ENCODE measurements at regions not wholly inside any gene's neighbourhood (a gene's known extent, or its start where the extent isn't known, plus 50 kb on each side); places are given as distances from the start of the nearest gene placed in this dataset.
A peak's percentile ranks its signal among the peaks of the same experiment; 100 is the strongest.

DNA sequence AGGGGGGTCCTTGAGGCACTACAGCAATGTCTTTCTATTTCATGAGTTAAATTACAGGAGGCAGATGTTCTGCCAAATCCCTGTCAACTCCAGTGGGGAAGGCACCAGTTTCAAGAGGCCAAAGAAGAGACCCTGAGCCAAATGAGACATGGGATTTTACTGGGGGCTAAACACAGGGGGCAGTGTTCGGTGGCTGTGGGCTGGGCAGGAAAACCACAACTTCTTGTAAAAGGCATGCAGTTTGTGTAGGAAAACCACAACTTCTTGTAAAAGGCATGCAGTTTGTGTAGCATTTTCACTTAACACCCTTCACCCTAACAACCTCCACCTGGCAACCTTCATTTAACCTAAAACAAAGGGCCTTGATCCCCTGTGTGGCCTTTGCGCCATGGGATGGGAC, 61.0 kb downstream of the POLR2M start:
- no peak overlapping the region for H3K9ac ChIP-seq (ENCODE audit: insufficient read length, low read depth)

DNA sequence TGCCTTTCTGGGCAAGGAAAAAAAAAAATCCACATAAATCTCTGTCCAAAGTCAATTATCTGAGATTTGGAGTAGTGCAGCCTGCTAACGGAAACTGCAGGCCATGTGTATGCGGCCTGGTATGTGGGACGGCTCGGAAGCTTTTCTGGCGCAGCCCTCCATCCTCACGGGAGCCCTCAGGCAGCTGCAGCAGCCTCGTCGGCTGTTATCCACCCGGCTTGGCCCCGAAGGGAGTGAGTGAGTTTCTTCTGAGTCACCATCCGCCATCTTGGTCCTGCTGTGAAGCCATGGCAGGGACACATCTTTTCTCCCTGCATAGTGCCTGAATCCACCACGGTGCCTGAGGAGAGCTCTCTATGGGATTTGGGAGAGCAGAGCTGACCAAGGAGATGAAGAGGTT, 62.8 kb downstream of the POLR2M start:
- no peak for DNase-seq (ENCODE audit: low read depth, low spot score)
- no peaks in the 10 kb centered on the region for H3K9me3 ChIP-seq (ENCODE audit: insufficient read depth, low read length)
- no peak overlapping the region for H3K4me3 ChIP-seq (ENCODE audit: insufficient read length, low read depth)
- no peak overlapping the region for H3K9ac ChIP-seq (ENCODE audit: insufficient read length, low read depth)
- H3K4me1 ChIP-seq (ENCODE audit: insufficient read depth, insufficient read length): no peaks in the 10 kb centered on the region
- no peaks in the 10 kb centered on the region for H3K27me3 ChIP-seq (ENCODE audit: insufficient read depth, insufficient read length)
- TF ChIP-seq ZNF274 (IDR thresholded peaks at IDR 0.05; ENCODE audit: low read depth, low read length) (no peak), SUZ12 (IDR thresholded peaks at IDR 0.05; ENCODE audit: extremely low read depth, insufficient read depth, insufficient read length) (no peak), YY1 (IDR thresholded peaks at IDR 0.05; ENCODE audit: insufficient read depth, insufficient read length) (peak; percentile 25)
- H3K36me3 ChIP-seq (ENCODE audit: insufficient read depth, insufficient read length, low read length): no peaks in the 10 kb centered on the region

More for the DNA sequence above, 61.0 kb downstream of the POLR2M start:
- Histone ChIP-seq H3K27me3 (ENCODE audit: insufficient read depth, insufficient read length) (no peaks in the 10 kb centered on the region), H3K9me3 (ENCODE audit: insufficient read depth, low read length) (no peaks in the 10 kb centered on the region), H3K4me1 (ENCODE audit: insufficient read depth, insufficient read length) (no peaks in the 10 kb centered on the region), H3K36me3 (ENCODE audit: insufficient read depth, insufficient read length, low read length) (no peaks in the 10 kb centered on the region), H3K4me3 (ENCODE audit: insufficient read length, low read depth) (no peak overlapping the region)
- no peak for DNase-seq (ENCODE audit: low read depth, low spot score)
- TF ChIP-seq ZNF274 (IDR thresholded peaks at IDR 0.05; ENCODE audit: low read depth, low read length) (no peak), SUZ12 (IDR thresholded peaks at IDR 0.05; ENCODE audit: extremely low read depth, insufficient read depth, insufficient read length) (no peak), YY1 (IDR thresholded peaks at IDR 0.05; ENCODE audit: insufficient read depth, insufficient read length) (no peak)

DNA sequence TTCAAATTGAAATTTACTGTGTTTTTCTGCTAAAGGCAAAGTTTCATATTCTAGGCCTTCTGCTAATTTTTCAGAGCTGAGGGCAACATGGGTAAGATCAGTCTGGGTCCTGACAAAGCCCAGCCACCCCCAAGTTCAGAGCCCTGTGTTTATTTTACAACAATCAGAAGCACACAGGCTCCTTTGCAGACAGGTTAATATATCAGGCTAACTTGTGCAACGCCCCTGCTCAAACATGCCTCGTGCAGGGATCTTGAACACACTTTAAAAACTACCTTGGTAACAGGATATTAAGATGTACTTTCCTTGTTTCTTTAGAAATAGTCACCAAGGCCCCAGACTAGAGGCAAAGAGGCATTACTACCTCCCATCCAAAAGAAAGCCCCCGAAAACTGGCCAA, 64.0 kb downstream of the POLR2M start:
- TF ChIP-seq SUZ12 (IDR thresholded peaks at IDR 0.05; ENCODE audit: extremely low read depth, insufficient read depth, insufficient read length) (no peak), YY1 (IDR thresholded peaks at IDR 0.05; ENCODE audit: insufficient read depth, insufficient read length) (no peak), ZNF274 (IDR thresholded peaks at IDR 0.05; ENCODE audit: low read depth, low read length) (no peak)

DNA sequence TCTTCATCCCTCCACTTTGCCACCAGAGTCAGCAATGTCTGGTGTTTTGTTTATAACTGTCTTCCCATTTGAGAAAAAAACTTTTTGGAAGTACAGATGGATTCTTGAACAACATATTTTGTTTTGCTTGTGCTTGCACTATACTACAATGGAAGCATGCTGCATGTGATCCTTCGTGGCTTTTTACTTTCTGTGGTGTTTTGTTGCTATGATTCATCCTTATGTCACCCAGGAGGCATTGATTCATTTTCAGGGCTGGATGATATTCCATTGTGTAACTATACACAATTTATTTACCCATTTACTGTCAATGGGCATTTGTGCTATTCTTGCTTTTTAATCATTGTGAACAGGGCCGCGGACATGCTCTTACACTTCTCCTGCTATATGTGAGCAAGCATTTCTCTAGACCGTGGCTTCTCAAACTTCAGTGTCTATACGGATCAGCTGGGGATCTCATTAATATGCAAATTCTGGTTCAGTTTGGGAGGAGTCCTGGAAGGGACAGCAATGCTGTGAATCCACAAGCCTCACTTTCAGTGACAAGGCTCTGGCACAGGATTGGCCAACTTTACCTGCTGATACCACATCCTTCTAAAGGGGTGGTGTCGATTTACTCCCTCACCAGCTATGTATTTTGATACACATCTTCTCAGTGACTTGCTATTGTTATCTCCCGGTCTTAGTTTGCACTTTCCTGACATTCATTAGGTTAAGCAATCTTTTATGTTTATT, 65.9 kb downstream of the POLR2M start:
- Histone ChIP-seq H3K9ac (ENCODE audit: insufficient read length, low read depth) (no peak overlapping the region), H3K4me3 (ENCODE audit: insufficient read length, low read depth) (no peak overlapping the region), H3K27me3 (ENCODE audit: insufficient read depth, insufficient read length) (no peaks in the 10 kb centered on the region), H3K4me1 (ENCODE audit: insufficient read depth, insufficient read length) (no peaks in the 10 kb centered on the region), H3K36me3 (ENCODE audit: insufficient read depth, insufficient read length, low read length) (no peaks in the 10 kb centered on the region), H3K9me3 (ENCODE audit: insufficient read depth, low read length) (no peaks in the 10 kb centered on the region)
- no peak for TF ChIP-seq ZNF274 (IDR thresholded peaks at IDR 0.05; ENCODE audit: low read depth, low read length)
- TF ChIP-seq SUZ12 (IDR thresholded peaks at IDR 0.05; ENCODE audit: extremely low read depth, insufficient read depth, insufficient read length): no peak
- TF ChIP-seq YY1 (IDR thresholded peaks at IDR 0.05; ENCODE audit: insufficient read depth, insufficient read length): no peak
- no peak for DNase-seq (ENCODE audit: low read depth, low spot score)

More for the DNA sequence above, 64.0 kb downstream of the POLR2M start:
- Histone ChIP-seq H3K27me3 (ENCODE audit: insufficient read depth, insufficient read length) (no peaks in the 10 kb centered on the region), H3K4me3 (ENCODE audit: insufficient read length, low read depth) (no peak overlapping the region), H3K36me3 (ENCODE audit: insufficient read depth, insufficient read length, low read length) (no peaks in the 10 kb centered on the region), H3K4me1 (ENCODE audit: insufficient read depth, insufficient read length) (no peaks in the 10 kb centered on the region), H3K9me3 (ENCODE audit: insufficient read depth, low read length) (no peaks in the 10 kb centered on the region), H3K9ac (ENCODE audit: insufficient read length, low read depth) (no peak overlapping the region)
- DNase-seq (ENCODE audit: low read depth, low spot score): no peak

DNA sequence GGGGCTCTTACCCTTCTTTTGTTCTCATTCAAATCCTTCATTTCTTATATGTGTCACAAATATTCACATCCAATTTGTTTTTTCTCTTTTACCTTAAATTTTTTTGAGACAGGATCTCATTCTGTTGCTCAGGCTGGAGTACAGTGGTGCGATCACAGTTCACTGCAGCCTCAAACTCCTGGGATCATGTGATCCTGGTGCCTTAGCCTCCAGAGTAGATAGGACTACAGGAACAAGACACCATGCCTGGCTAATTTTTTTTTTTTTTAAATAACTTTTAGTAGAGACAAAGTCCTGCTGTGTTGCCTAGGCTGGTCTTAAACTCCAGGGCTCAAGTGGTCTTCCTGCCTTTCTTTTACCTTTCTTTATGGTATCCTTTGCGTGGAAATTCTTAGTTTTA, 66.5 kb downstream of the POLR2M start:
- Histone ChIP-seq H3K4me1 (ENCODE audit: insufficient read depth, insufficient read length) (no peaks in the 10 kb centered on the region), H3K4me3 (ENCODE audit: insufficient read length, low read depth) (no peak overlapping the region)
- TF ChIP-seq SUZ12 (IDR thresholded peaks at IDR 0.05; ENCODE audit: extremely low read depth, insufficient read depth, insufficient read length) (no peak), ZNF274 (IDR thresholded peaks at IDR 0.05; ENCODE audit: low read depth, low read length) (no peak), YY1 (IDR thresholded peaks at IDR 0.05; ENCODE audit: insufficient read depth, insufficient read length) (no peak)

GRCh38 chr15:57777003-57777402, 70.5 kb downstream of the POLR2M start:
- Histone ChIP-seq H3K4me3 (ENCODE audit: insufficient read length, low read depth) (no peak overlapping the region), H3K9ac (ENCODE audit: insufficient read length, low read depth) (no peak overlapping the region), H3K36me3 (ENCODE audit: insufficient read depth, insufficient read length, low read length) (no peaks in the 10 kb centered on the region), H3K9me3 (ENCODE audit: insufficient read depth, low read length) (no peaks in the 10 kb centered on the region), H3K27me3 (ENCODE audit: insufficient read depth, insufficient read length) (no peaks in the 10 kb centered on the region), H3K4me1 (ENCODE audit: insufficient read depth, insufficient read length) (no peaks in the 10 kb centered on the region)
- TF ChIP-seq SUZ12 (IDR thresholded peaks at IDR 0.05; ENCODE audit: extremely low read depth, insufficient read depth, insufficient read length): no peak
- TF ChIP-seq YY1 (IDR thresholded peaks at IDR 0.05; ENCODE audit: insufficient read depth, insufficient read length): no peak
- DNase-seq (ENCODE audit: low read depth, low spot score): no peak

More for the DNA sequence above, 66.5 kb downstream of the POLR2M start:
- no peaks in the 10 kb centered on the region for H3K36me3 ChIP-seq (ENCODE audit: insufficient read depth, insufficient read length, low read length)
- H3K9ac ChIP-seq (ENCODE audit: insufficient read length, low read depth): no peak overlapping the region
- H3K27me3 ChIP-seq (ENCODE audit: insufficient read depth, insufficient read length): no peaks in the 10 kb centered on the region
- no peak for DNase-seq (ENCODE audit: low read depth, low spot score)
- no peaks in the 10 kb centered on the region for H3K9me3 ChIP-seq (ENCODE audit: insufficient read depth, low read length)

GRCh38 chr15:57780471-57780870, 74.0 kb downstream of the POLR2M start:
- Histone ChIP-seq H3K36me3 (ENCODE audit: insufficient read depth, insufficient read length, low read length) (no peaks in the 10 kb centered on the region), H3K9me3 (ENCODE audit: insufficient read depth, low read length) (no peaks in the 10 kb centered on the region), H3K27me3 (ENCODE audit: insufficient read depth, insufficient read length) (no peaks in the 10 kb centered on the region), H3K4me1 (ENCODE audit: insufficient read depth, insufficient read length) (no peaks in the 10 kb centered on the region), H3K9ac (ENCODE audit: insufficient read length, low read depth) (no peak overlapping the region), H3K4me3 (ENCODE audit: insufficient read length, low read depth) (no peak overlapping the region)
- no peak for DNase-seq (ENCODE audit: low read depth, low spot score)
- TF ChIP-seq ZNF274 (IDR thresholded peaks at IDR 0.05; ENCODE audit: low read depth, low read length) (no peak), YY1 (IDR thresholded peaks at IDR 0.05; ENCODE audit: insufficient read depth, insufficient read length) (no peak), SUZ12 (IDR thresholded peaks at IDR 0.05; ENCODE audit: extremely low read depth, insufficient read depth, insufficient read length) (no peak)

Data from NT2/D1 (cell line).